Gastrocnemius medialis (tissue), 4 donors: ENCODE measurements at regions not wholly inside any gene's neighbourhood (a gene's known extent, or its start where the extent isn't known, plus 50 kb on each side); places are given as distances from the start of the nearest gene placed in this dataset.
A peak's percentile ranks its signal among the peaks of the same experiment; 100 is the strongest.

ENCODE experiments used
- ATAC-seq, 2 donors: fragments of 150-250 bp; one replicate each; pipeline ENCODE4 v1.9.1; 2016
- DNase-seq, 2 donors: peaks; one replicate each; pipeline ENCODE4 v3.0.0-alpha.2; 2019
- H3K27ac ChIP-seq, 4 donors: fragments of 200-600 bp; sonication (generic); 1 replicate in 1 of 4; 2 replicates in 3 of 4; pipeline ENCODE4 v1.5.1; 2016 to 2018; ENCODE audit warnings: mild to moderate bottlenecking in 2 of 4, moderate library complexity in 1 of 4
- H3K27me3 ChIP-seq, 3 donors: fragments of 200-600 bp; sonication (generic) in 2 of 3; 1 replicate in 1 of 3; 2 replicates in 2 of 3; pipeline versions ENCODE4 v1.5.1 to v1.6.0; 2016 to 2019; ENCODE audit warnings: mild to moderate bottlenecking in 1 of 3, moderate library complexity in 1 of 3
- H3K36me3 ChIP-seq, 2 donors: fragments of 200-600 bp; sonication (generic) in 1 of 2; one replicate each; pipeline ENCODE4 v1.5.1; 2017 to 2018
- H3K4me1 ChIP-seq, 2 donors: fragments of 200-600 bp; sonication (generic) in 1 of 2; one replicate each; pipeline ENCODE4 v1.5.1; 2016 to 2017; ENCODE audit warnings: mild to moderate bottlenecking in 2 of 2
- H3K4me3 ChIP-seq, 4 donors: fragments of 200-600 bp; sonication (generic) in 3 of 4; 1 replicate in 1 of 4; 2 replicates in 3 of 4; pipeline ENCODE4 v1.5.1; 2016 to 2019; ENCODE audit warnings: mild to moderate bottlenecking in 2 of 4
- H3K9me3 ChIP-seq, 3 donors: fragments of 200-600 bp; sonication (generic) in 2 of 3; 1 replicate in 1 of 3; 2 replicates in 2 of 3; pipeline ENCODE4 v1.5.1; 2016 to 2019
- POLR2A ChIP-seq, 2 donors: fragments of 450-650 bp; IDR thresholded peaks; one replicate each; pipeline ENCODE4 v1.6.1; 2017; ENCODE audit warnings: antibody characterized with exemption in 2 of 2, mild to moderate bottlenecking in 2 of 2, moderate library complexity in 2 of 2
- in situ Hi-C, 4 donors: fragments of 200-750 bp; cut with MboI; loops; one replicate each; pipeline versions ENCODE4 v1.15.0 to v1.8.0; 2017; ENCODE audit warnings: low sequenced_read_pairs in 4 of 4
- intact Hi-C: fragments of 100-400 bp; cut with DNase I; formaldehyde crosslinking; loops from one replicate; pipeline ENCODE4 v1.15.1; 2023; ENCODE audit warnings: low total_unique reads
- TF ChIP-seq, protein P1 (sequence below), 5 experiments: fragments of 450-650 bp in 3 of 5; fragments of 200-600 bp in 2 of 5; sonication (generic) in 2 of 5; IDR thresholded peaks in 4 of 5; conservative IDR thresholded peaks in 1 of 5; 1 replicate in 4 of 5; 2 replicates in 1 of 5; pipeline ENCODE4 v1.5.1; 2016 to 2019; ENCODE audit warnings: antibody characterized with exemption in 5 of 5, mild to moderate bottlenecking in 3 of 5, moderate library complexity in 3 of 5

- Histone ChIP-seq H3K4me1 (no peaks in the 10 kb centered on the region), H3K27me3 (no peaks in the 10 kb centered on the region), H3K27ac (no peak overlapping the region), H3K4me3 (no peak overlapping the region), H3K36me3 (no peaks in the 10 kb centered on the region), H3K9me3 (no peaks in the 10 kb centered on the region)
- TF ChIP-seq POLR2A (IDR thresholded peaks at IDR 0.05) = no peak
- in situ Hi-C loops = no loop called here
- ATAC-seq (peak in 1 of 2 donors; percentile 32), DNase-seq (no peak)
- intact Hi-C loops = no loop called here
Observed at GRCh38 chr13:97892717-97893116, 60.8 kb upstream of the IPO5 start.

GRCh38 chr13:97895383-97895782, 58.1 kb upstream of the IPO5 start:
- Histone ChIP-seq H3K4me1 (no peaks in the 10 kb centered on the region), H3K27me3 (no peaks in the 10 kb centered on the region), H3K9me3 (no peaks in the 10 kb centered on the region), H3K4me3 (no peak overlapping the region), H3K36me3 (no peaks in the 10 kb centered on the region), H3K27ac (no peak overlapping the region)
- no peak for TF ChIP-seq POLR2A (IDR thresholded peaks at IDR 0.05)
- TF ChIP-seq, protein P1, sequence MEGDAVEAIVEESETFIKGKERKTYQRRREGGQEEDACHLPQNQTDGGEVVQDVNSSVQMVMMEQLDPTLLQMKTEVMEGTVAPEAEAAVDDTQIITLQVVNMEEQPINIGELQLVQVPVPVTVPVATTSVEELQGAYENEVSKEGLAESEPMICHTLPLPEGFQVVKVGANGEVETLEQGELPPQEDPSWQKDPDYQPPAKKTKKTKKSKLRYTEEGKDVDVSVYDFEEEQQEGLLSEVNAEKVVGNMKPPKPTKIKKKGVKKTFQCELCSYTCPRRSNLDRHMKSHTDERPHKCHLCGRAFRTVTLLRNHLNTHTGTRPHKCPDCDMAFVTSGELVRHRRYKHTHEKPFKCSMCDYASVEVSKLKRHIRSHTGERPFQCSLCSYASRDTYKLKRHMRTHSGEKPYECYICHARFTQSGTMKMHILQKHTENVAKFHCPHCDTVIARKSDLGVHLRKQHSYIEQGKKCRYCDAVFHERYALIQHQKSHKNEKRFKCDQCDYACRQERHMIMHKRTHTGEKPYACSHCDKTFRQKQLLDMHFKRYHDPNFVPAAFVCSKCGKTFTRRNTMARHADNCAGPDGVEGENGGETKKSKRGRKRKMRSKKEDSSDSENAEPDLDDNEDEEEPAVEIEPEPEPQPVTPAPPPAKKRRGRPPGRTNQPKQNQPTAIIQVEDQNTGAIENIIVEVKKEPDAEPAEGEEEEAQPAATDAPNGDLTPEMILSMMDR (IDR thresholded peaks at IDR 0.05 in 4 of 5, conservative IDR thresholded peaks at IDR 0.05 in 1 of 5) = no peak
- in situ Hi-C loops = no loop called here
- DNase-seq (no peak), ATAC-seq (no peak)
- intact Hi-C loops = no loop called here

GRCh38 chr13:97896446-97896845, 57.0 kb upstream of the IPO5 start:
- Histone ChIP-seq H3K4me3 (no peak overlapping the region), H3K27me3 (no peaks in the 10 kb centered on the region), H3K4me1 (no peaks in the 10 kb centered on the region), H3K36me3 (no peaks in the 10 kb centered on the region), H3K27ac (no peak overlapping the region), H3K9me3 (no peaks in the 10 kb centered on the region)
- intact Hi-C loops = no loop called here
- in situ Hi-C loops = no loop called here
- ATAC-seq = no peak
- no peak for TF ChIP-seq POLR2A (IDR thresholded peaks at IDR 0.05)
- TF ChIP-seq, protein P1 (IDR thresholded peaks at IDR 0.05 in 4 of 5, conservative IDR thresholded peaks at IDR 0.05 in 1 of 5) = no peak
- no peak for DNase-seq

- in situ Hi-C loops (no loop called here), intact Hi-C loops (no loop called here)
- Histone ChIP-seq H3K27me3 (no peaks in the 10 kb centered on the region), H3K9me3 (no peaks in the 10 kb centered on the region), H3K4me3 (no peak overlapping the region), H3K27ac (no peak overlapping the region), H3K36me3 (no peaks in the 10 kb centered on the region), H3K4me1 (no peaks in the 10 kb centered on the region)
- DNase-seq = no peak
- no peak for ATAC-seq
- no peak for TF ChIP-seq POLR2A (IDR thresholded peaks at IDR 0.05)
- TF ChIP-seq, protein P1 (IDR thresholded peaks at IDR 0.05 in 4 of 5, conservative IDR thresholded peaks at IDR 0.05 in 1 of 5) = no peak
Observed at GRCh38 chr13:97901716-97902115, 51.8 kb upstream of the IPO5 start.
